Smooth muscle cell (in vitro differentiated cells): ENCODE measurements at regions not wholly inside any gene's neighbourhood (a gene's known extent, or its start where the extent isn't known, plus 50 kb on each side); places are given as distances from the start of the nearest gene placed in this dataset.

ENCODE experiments used
- DNase-seq: peaks from one replicate; lab custom pipeline; 2025; ENCODE audit not compliant: unreplicated experiment; lab: John Stamatoyannopoulos, UW
- H2AFZ ChIP-seq: fragments of 200-600 bp; sonication (generic); 2 replicates; pipeline ENCODE4 v1.6.0; 2016; ENCODE audit warnings: antibody characterized with exemption, low read depth, mild to moderate bottlenecking
- H3F3A ChIP-seq: fragments of 200-600 bp; sonication (generic); 2 replicates; pipeline ENCODE4 v1.6.0; 2017; ENCODE audit warnings: antibody characterized with exemption, low read depth
- H3K27ac ChIP-seq: fragments of 200-600 bp; sonication (generic); 2 replicates; pipeline ENCODE4 v1.5.1; 2016; ENCODE audit warnings: low read depth, mild to moderate bottlenecking
- H3K27me3 ChIP-seq: fragments of 200-600 bp; sonication (generic); 2 replicates; pipeline ENCODE4 v1.6.1; 2016; ENCODE audit warnings: low read depth, mild to moderate bottlenecking
- H3K36me3 ChIP-seq: fragments of 200-600 bp; sonication (generic); 2 replicates; pipeline ENCODE4 v1.5.1; 2016; ENCODE audit warnings: low read depth
- H3K4me1 ChIP-seq: fragments of 200-600 bp; sonication (generic); 2 replicates; pipeline ENCODE4 v1.5.1; 2016; ENCODE audit warnings: low read depth
- H3K4me2 ChIP-seq: fragments of 200-600 bp; sonication (generic); 2 replicates; pipeline ENCODE4 v1.6.0; 2016; ENCODE audit warnings: mild to moderate bottlenecking
- H3K4me3 ChIP-seq: fragments of 200-600 bp; sonication (generic); 2 replicates; pipeline ENCODE4 v1.5.1; 2016; ENCODE audit warnings: mild to moderate bottlenecking
- H3K79me2 ChIP-seq: fragments of 200-600 bp; sonication (generic); 2 replicates; pipeline ENCODE4 v1.6.0; 2016; ENCODE audit warnings: low read depth, mild to moderate bottlenecking
- H3K9ac ChIP-seq: fragments of 200-600 bp; sonication (generic); 2 replicates; pipeline ENCODE4 v1.6.0; 2016; ENCODE audit warnings: low read depth
- H3K9me3 ChIP-seq: fragments of 200-600 bp; sonication (generic); replicated peaks from 2 replicates; pipeline ENCODE4 v1.5.1; 2016; ENCODE audit warnings: low read depth
- H4K20me1 ChIP-seq: fragments of 200-600 bp; sonication (generic); 2 replicates; pipeline ENCODE4 v1.6.0; 2016; ENCODE audit warnings: low read depth
- WGBS: methylation state at CpG from one replicate; pipeline ENCODE4 v1.1.7; 2016; ENCODE audit warnings: low lambda C conversion rate; 5-methylcytosine and 5-hydroxymethylcytosine counted together
- TF ChIP-seq, protein P1 (sequence below): fragments of 200-600 bp; sonication (generic); IDR thresholded peaks from 2 replicates; pipeline ENCODE4 v1.5.1; 2017; ENCODE audit warnings: borderline replicate concordance, mild to moderate bottlenecking, antibody characterized with exemption; ENCODE audit not compliant: insufficient read depth, poor library complexity, severe bottlenecking

DNA sequence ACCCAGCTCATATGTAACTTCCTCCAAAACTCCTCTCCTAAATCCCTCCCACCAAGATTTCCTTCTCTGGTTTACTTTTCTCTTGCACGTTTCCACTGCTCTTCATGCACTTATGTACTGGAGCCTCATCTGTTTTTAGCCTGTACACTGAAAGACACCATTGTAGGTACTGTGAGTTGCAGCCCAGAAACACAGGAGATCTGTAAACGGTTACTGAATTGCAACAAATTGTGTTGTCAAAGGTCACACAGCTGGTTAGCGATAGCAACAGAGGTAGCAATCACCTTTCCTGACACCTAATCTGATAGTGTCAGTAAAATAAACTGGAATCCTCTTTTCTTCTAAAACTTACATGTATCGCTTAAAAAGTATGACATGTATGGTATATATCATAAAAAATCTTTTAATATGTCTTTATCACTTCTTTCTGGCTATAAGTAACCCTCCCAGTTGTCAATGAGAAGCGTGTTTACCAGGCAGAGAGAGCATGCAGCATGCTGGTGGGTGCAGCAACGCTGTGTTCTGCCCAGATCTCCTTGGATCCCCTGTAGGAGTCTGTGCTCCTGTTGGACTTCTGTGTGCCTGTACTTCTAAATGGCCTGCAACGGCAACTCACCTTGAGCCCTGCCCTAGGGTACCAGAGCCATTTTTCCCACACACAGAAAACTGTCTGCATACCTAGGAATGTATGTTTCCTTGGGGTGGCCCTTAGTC is 121.5 kb upstream of the CPM start:
- Histone ChIP-seq H3K79me2 (no peaks in the 10 kb centered on the region), H3K4me3 (no peak overlapping the region), H4K20me1 (no peaks in the 10 kb centered on the region), H3K36me3 (no peaks in the 10 kb centered on the region), H3K9me3 (no peaks in the 10 kb centered on the region), H3K27me3 (no peaks in the 10 kb centered on the region), H2AFZ (no peak overlapping the region), H3K27ac (no peak overlapping the region), H3K4me1 (peaks cover 7% of the 10 kb centered on the region), H3K4me2 (no peak overlapping the region), H3K9ac (no peak overlapping the region), H3F3A (no peaks in the 10 kb centered on the region)
- 95% methylated on average over 7 of the region's 7 CpGs for WGBS
- TF ChIP-seq, protein P1, sequence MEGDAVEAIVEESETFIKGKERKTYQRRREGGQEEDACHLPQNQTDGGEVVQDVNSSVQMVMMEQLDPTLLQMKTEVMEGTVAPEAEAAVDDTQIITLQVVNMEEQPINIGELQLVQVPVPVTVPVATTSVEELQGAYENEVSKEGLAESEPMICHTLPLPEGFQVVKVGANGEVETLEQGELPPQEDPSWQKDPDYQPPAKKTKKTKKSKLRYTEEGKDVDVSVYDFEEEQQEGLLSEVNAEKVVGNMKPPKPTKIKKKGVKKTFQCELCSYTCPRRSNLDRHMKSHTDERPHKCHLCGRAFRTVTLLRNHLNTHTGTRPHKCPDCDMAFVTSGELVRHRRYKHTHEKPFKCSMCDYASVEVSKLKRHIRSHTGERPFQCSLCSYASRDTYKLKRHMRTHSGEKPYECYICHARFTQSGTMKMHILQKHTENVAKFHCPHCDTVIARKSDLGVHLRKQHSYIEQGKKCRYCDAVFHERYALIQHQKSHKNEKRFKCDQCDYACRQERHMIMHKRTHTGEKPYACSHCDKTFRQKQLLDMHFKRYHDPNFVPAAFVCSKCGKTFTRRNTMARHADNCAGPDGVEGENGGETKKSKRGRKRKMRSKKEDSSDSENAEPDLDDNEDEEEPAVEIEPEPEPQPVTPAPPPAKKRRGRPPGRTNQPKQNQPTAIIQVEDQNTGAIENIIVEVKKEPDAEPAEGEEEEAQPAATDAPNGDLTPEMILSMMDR, result no peak
- no peak for DNase-seq

- Histone ChIP-seq H2AFZ (no peak overlapping the region), H3F3A (no peaks in the 10 kb centered on the region), H3K9me3 (no peaks in the 10 kb centered on the region), H3K27ac (no peak overlapping the region), H3K4me1 (peaks cover 7% of the 10 kb centered on the region), H4K20me1 (no peaks in the 10 kb centered on the region), H3K4me3 (no peak overlapping the region), H3K9ac (no peak overlapping the region), H3K4me2 (no peak overlapping the region), H3K27me3 (no peaks in the 10 kb centered on the region), H3K36me3 (no peaks in the 10 kb centered on the region), H3K79me2 (no peaks in the 10 kb centered on the region)
- WGBS, result 94% methylated on average over 2 of the region's 2 CpGs
- TF ChIP-seq, protein P1, result no peak
- DNase-seq, result no peak
Measured at GRCh38 chr12:69055280-69055679, 122.3 kb upstream of the CPM start.

DNA sequence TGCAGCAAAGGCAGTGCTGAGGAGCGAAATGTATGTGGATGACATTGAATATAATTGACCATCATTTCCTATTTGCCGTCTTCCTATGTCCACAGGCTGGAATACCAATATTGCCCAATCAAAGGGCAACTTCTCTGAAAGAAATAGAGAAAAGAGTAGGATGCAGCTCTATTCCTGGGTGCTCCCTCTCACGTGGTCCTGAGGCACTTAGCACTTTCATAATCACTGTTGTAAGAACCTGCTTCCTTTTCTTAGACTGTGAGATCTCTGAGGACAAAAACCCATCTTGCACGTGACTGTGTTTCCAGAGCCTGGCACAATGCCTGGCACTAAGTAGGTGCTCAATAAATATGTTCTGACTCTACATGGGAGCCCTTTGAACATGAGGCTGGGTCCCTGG is 122.7 kb upstream of the CPM start:
- Histone ChIP-seq H4K20me1 (no peaks in the 10 kb centered on the region), H3K79me2 (no peaks in the 10 kb centered on the region), H3K4me1 (peaks cover 7% of the 10 kb centered on the region), H3K4me2 (no peak overlapping the region), H3K36me3 (no peaks in the 10 kb centered on the region), H3F3A (no peaks in the 10 kb centered on the region), H3K27ac (no peak overlapping the region), H3K4me3 (no peak overlapping the region), H3K9me3 (no peaks in the 10 kb centered on the region), H3K9ac (no peak overlapping the region), H2AFZ (no peak overlapping the region), H3K27me3 (no peaks in the 10 kb centered on the region)
- WGBS, result 93% methylated on average over 4 of the region's 4 CpGs
- TF ChIP-seq, protein P1, result no peak
- no peak for DNase-seq
